ENCODE measurements at regions not wholly inside any gene's neighbourhood (a gene's known extent, or its start where the extent isn't known, plus 50 kb on each side); places are given as distances from the start of the nearest gene placed in this dataset.

DNA sequence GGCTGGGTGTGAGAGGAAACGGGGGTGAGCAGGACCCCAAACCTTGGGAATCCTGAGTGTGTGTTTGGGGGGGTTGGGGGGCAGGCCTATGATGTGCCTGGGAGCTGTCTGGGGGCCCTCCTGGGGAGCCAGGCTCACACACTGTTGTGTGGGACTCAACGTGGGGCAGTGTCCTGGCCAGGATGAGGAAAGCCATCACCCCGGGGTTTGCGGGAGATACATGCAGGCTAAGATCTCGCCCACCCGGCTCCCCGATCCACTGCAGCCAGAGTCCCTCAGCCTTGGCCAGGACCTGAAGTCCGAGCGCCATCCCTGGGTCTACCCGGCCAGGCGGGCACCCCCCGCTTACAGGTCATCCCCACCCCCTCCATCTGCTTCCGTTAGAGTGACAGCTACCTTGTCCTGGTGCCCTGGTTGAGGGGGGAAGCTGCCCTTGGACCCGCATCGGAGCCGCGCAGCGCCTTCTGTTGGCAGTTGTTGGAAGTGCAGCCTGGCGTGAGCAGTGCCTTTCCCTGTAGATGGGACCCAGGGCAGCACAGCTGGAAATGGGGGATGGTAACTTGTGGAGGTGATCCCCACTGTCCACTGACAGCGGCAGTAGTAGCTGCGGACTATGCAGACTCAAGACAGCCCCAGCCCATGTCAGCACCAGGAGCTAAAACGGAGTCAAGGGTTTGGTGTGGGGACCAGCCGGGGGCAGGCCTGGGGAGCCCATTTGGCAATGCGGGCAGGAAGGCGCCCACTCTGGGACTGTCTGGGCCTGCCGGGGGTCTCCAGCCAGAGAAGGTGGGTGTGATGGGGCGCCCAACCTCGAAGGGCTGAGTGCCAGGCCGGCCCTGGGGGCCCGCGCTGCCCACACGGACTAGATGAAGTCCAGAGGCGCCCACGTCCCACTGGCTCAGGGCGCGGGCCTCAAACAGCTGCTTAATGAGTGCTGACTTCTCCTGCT, 885.6 kb upstream of the ZNF722 start:
- Histone ChIP-seq H3K9me2 (ENCODE audit: insufficient read depth, low read length) (no peaks in the 10 kb centered on the region), H3K4me1 (ENCODE audit: insufficient read depth, low read length, poor library complexity, severe bottlenecking) (no peaks in the 10 kb centered on the region), H3K79me2 (ENCODE audit: insufficient read depth, low read depth, low read length) (no peaks in the 10 kb centered on the region), H3K4me3 (ENCODE audit: low read depth, low read length, poor library complexity, severe bottlenecking) (no peak overlapping the region), H2AFZ (ENCODE audit: low read length) (no peak overlapping the region), H3K27ac (ENCODE audit: low read depth, low read length, poor library complexity, severe bottlenecking) (no peak overlapping the region), H3K9me3 (ENCODE audit: low read length) (no peaks in the 10 kb centered on the region), H3K4me2 (ENCODE audit: low read length) (no peak overlapping the region), H4K20me1 (ENCODE audit: insufficient read depth, low read length) (no peaks in the 10 kb centered on the region), H3K36me3 (ENCODE audit: insufficient read depth, low read length) (no peaks in the 10 kb centered on the region)
- BruUV-seq (replicated peaks): no TSS peak
- intact Hi-C loops (cut with micrococcal nuclease; ENCODE audit: unreplicated experiment): no loop called here
- ChIA-PET CTCF (ENCODE audit: unreplicated experiment) (no interaction called here), POLR2A (no interaction called here)
- DNase-seq (ENCODE audit: low spot score): no peak
- TF ChIP-seq EZH2phosphoT487 (IDR thresholded peaks at IDR 0.05; ENCODE audit: borderline replicate concordance, low read depth, low read length): no peak
- TF ChIP-seq, protein P1, sequence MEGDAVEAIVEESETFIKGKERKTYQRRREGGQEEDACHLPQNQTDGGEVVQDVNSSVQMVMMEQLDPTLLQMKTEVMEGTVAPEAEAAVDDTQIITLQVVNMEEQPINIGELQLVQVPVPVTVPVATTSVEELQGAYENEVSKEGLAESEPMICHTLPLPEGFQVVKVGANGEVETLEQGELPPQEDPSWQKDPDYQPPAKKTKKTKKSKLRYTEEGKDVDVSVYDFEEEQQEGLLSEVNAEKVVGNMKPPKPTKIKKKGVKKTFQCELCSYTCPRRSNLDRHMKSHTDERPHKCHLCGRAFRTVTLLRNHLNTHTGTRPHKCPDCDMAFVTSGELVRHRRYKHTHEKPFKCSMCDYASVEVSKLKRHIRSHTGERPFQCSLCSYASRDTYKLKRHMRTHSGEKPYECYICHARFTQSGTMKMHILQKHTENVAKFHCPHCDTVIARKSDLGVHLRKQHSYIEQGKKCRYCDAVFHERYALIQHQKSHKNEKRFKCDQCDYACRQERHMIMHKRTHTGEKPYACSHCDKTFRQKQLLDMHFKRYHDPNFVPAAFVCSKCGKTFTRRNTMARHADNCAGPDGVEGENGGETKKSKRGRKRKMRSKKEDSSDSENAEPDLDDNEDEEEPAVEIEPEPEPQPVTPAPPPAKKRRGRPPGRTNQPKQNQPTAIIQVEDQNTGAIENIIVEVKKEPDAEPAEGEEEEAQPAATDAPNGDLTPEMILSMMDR (conservative IDR thresholded peaks at IDR 0.05; ENCODE audit: low read length): no peak

DNA sequence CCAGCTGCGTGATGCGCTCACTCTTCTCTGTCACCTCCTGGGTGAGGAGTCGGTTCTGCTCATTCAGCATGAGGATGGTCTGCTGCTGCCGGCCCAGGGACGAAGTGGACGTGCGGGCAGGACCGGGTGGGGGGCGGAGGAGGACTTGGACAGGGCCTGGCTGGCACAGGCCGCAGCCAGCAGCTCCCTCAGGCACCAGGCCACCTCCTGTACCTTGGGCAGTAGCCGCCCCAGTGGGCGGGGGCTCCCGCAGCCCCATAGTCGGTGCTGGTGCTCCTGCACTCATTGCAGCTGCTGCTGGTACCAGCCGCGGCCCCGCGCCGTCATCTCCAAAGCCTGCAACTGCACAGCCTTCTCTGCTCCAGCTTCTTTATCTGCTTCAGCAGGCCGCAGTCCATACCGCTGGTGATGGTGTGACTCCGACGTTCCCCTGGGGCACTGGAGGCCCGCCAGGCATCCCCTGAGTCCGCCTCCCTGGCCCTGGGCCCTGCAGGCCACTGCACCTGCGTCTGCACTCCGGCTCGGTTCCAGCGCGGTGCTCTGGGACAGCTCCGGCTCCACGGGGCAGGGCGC, 884.9 kb upstream of the ZNF722 start:
- ChIA-PET CTCF (ENCODE audit: unreplicated experiment) (no interaction called here), POLR2A (no interaction called here)
- Histone ChIP-seq H3K79me2 (ENCODE audit: insufficient read depth, low read depth, low read length) (no peaks in the 10 kb centered on the region), H3K36me3 (ENCODE audit: insufficient read depth, low read length) (no peaks in the 10 kb centered on the region), H3K4me2 (ENCODE audit: low read length) (no peak overlapping the region), H3K4me1 (ENCODE audit: insufficient read depth, low read length, poor library complexity, severe bottlenecking) (no peaks in the 10 kb centered on the region), H3K4me3 (ENCODE audit: low read depth, low read length, poor library complexity, severe bottlenecking) (no peak overlapping the region), H3K9me2 (ENCODE audit: insufficient read depth, low read length) (no peaks in the 10 kb centered on the region), H2AFZ (ENCODE audit: low read length) (no peak overlapping the region), H3K27ac (ENCODE audit: low read depth, low read length, poor library complexity, severe bottlenecking) (no peak overlapping the region), H3K9me3 (ENCODE audit: low read length) (no peaks in the 10 kb centered on the region), H4K20me1 (ENCODE audit: insufficient read depth, low read length) (no peaks in the 10 kb centered on the region)
- intact Hi-C loops (cut with micrococcal nuclease; ENCODE audit: unreplicated experiment): no loop called here
- DNase-seq (ENCODE audit: low spot score): no peak
- TF ChIP-seq, protein P1 (conservative IDR thresholded peaks at IDR 0.05; ENCODE audit: low read length): no peak
- TF ChIP-seq EZH2phosphoT487 (IDR thresholded peaks at IDR 0.05; ENCODE audit: borderline replicate concordance, low read depth, low read length): no peak
- no TSS peak for BruUV-seq (replicated peaks)
